ENCODE measurements at regions not wholly inside any gene's neighbourhood (a gene's known extent, or its start where the extent isn't known, plus 50 kb on each side); places are given as distances from the start of the nearest gene placed in this dataset.

DNA sequence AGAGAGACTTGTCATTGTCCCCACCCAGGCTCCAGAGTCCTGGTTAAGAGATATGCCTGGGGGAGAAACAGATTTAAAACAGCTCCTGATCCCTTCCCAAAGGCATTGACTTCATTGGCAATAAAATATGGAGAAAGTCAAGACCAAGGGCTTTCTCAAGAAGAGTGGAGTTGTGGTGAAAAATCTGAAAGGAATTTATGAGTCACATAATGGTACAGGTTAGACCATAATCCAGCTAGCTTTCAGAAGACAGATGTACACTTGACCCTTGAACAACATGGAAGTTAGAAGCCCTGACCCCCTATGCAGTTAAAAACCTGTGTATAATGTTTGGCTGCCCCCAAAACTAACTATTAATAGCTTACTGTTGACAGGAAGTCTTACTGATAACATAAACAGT lies 599.1 kb upstream of the SOX11 start:
- no peak for DNase-seq

DNA sequence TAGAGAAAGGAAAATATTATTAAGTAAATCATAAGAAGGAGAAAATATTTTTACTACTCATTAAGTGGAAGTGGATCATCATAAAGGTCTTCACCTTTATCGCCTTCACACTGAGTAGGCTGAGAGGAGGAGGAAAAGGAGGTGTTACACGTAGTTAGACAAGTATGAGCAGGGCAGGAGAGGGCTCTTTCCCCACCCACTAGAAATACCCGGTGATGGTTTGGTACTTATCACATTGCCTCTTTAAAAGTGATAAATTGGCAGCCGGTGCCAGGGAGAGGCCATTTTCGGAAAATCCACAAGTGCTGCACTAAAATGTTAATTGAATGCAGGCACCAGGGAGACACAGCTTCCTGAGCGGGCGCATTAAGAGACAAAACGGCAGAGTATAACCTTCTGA lies 598.7 kb upstream of the SOX11 start:
- DNase-seq: no peak

DNA sequence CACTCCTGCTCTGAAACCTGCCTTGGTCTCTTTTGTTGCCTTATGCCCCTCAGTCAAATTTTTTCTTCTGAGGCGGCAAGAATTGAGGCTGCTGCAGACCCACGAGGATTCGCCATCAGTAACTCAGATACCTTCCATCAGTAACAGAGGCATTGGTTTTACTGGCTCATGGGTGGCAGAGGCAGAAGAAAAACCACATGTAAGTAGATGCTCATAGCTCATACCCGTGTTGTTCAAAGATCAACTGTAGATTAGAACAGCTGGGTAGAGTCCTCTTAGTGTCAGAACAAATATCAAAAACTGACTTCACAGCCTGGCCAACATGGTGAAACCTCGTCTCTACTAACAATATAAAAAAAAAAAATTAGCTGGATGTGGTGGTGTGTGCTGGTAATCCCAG lies 598.0 kb upstream of the SOX11 start:
- DNase-seq: no peak

DNA sequence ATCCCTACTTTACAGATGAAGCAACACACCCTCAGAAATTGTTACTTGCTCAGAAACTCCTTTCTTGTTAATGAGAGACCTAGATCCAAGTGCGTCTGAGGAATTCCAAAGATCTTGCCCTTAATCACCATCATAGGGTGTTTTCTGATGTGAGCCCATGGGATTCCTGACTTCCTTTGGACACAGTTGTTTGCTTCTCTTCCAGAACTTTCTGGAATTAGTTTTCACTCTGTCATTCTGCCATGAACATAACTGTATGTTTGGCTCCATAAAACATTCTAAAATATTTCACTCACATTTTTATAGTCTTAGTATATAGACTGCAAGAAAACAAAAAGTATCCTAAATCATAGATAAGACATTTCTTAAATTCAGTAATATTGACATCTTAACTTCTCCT lies 593.9 kb upstream of the SOX11 start:
- DNase-seq: no peak

DNA sequence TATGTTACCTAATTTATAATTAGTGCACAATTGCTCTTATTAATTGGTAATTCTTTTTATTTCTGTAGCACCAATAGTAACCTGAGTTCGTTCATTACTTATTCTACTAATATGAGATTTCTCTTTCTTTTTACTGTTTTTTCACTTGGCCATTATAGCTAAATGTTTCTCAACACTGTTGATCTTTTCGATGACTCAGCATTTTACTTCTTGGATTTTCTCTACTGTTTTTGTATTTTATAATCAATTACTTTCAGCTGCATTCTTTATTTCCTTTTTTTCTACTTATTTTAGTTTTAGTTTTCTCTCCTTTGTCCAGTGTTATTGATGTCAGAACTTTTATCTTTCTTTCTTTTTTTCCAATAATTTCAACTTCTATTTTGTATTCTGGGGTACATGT lies 589.4 kb upstream of the SOX11 start:
- DNase-seq: no peak

DNA sequence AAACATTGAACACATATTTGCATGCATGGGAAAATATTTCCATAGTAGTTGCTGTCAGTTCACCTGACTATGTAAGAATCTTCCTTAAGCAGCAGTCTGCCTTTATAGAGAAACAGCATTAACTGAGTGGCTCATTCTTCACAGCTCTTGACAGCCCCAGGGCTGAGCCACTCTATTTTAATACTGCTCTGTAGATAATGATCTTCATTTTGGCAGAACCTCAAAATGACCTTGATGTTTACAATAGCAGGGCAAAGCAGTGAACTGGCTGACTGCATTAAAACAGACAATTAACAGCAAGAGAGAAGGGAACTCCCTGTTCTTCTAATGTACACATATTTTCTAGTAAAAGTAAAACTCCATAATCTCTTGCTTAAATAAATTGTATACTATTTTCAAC lies 580.6 kb upstream of the SOX11 start:
- no peak for DNase-seq

DNA sequence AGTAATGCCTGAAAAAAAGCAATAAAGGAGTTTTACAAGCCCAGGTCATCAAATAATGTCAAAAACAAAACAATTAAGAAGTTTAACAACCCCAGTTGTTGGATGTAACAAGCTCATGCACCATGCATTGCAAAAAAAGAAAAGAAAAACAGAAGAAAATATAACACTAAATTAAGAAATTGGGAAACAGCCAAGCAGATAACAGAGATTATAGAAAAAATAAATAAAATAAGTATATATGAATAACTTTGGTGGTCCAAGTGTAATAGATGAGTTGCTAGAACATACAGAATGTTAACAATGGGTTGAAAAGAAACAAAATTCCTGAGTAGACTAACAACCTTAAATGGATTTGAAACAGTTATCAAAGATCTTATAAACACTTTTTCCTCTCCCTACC lies 573.1 kb upstream of the SOX11 start:
- no peak for DNase-seq

DNA sequence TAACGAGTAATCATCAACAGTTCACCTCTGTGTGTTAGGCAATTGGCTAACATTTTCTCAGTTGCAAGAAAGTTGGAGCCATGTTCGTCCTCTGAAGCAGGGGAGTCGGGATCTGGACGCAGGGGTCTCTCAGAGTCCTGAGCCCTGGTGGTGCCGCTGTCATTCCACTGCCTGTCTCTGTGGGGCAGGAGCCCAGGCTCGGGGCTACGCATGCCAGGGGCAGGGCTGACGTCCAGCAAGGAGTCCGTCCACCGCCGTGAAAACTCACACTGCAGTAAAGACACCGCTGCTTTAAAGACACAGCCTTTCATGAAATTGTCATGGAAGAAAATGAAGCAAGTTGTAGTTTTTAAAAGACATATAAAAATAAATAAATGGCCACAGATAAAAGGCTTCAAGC lies 571.1 kb upstream of the SOX11 start:
- peak; percentile 5 for DNase-seq

DNA sequence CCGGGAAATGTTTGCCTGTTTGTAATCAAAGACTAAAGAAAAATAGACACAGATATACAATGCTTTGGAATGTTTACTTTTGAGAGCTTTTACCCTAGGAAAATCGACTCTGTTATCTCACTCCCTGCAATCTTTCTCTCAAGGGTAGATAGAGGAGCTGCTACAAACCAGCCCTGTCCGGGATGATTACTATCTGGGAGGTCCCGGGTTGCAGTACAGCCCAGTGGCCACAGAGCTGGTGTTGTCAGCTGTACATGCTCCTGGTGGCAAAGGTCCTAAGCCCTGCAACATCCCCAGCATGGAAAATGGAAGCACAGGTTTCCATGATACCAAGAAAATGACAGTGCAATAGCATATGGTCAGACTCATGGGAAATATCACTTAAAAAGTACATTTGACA lies 570.5 kb upstream of the SOX11 start:
- peak; percentile 16 for DNase-seq

DNA sequence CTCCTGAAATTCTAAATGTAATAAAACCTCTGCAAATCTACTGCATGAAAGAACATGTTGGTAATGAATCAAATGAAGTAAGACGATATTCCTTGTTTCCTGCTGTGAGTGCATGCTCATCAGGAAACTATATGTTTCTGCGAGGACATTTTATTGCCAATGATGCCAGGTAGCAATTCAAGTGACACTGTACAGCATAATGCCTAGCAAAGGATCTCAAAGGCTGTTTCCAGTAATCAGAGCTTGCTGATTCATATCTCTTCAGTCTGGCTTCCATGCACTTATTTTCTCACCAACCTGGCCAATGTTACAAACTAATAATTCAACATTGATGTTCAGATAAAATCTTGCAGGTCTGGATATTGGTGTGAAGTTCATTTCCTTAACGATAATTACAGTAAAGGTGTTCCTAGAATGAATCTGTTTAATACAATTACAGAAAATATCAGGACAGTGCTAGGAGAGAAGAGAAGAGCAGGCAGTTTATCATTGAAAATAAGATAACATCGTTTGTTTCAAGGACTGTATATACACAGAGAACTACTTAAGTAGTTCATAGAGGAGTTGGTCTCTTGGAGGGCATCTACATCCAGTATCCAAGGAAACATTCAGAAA lies 568.5 kb upstream of the SOX11 start:
- no peak for DNase-seq

DNA sequence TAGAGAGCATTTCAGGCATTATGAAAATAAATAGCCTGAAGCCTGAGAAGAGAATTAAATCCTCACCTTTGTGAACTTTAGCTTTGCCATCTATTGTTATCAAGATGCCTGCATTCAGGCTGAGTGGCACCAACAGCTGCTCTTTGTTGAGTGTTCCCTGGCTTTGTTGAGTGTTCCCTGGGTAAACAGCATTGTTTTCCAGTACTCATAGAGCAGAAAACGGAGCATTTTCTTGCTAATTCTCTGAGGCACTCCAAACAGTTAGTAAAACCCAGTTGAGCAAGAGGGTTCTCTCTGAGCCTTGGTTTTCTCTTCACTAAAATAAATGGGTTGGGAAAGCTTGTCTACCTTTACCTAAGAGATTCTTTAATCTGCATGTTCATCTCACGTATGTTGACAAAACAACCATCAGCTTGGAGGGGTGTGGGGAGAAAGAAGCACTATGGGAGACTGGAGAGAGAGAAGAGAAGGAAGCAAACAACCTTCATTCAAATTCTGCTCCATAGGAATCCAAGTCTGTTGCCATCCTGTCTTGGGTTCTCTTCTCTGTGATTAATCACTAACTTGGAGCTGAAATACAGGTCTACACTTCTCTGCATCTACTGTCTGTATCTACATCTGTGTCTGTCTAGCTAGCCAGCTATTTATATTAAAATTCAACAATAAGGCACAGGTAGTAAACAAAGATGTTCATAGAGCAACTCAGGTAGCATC lies 567.0 kb upstream of the SOX11 start:
- no peak for DNase-seq

DNA sequence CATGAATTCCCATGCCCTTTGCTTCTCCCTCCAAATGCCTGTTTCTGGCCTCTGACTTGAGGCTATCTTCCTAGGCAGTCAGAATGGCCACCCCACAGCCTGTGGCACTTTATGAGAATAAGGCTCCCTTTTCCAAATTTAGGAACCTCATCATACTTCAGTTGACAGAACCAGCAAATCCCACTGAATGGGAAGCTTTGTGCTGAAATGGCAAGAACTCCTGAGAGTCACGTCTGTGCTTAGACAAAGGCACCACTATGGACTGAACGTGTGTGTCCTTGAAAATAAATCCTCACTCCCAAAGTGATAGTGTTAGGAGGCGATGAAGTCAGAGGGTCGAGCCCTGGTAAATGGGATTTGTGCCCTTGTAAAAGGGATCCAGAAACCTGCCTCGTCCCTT lies 559.9 kb upstream of the SOX11 start:
- DNase-seq: no peak

DNA sequence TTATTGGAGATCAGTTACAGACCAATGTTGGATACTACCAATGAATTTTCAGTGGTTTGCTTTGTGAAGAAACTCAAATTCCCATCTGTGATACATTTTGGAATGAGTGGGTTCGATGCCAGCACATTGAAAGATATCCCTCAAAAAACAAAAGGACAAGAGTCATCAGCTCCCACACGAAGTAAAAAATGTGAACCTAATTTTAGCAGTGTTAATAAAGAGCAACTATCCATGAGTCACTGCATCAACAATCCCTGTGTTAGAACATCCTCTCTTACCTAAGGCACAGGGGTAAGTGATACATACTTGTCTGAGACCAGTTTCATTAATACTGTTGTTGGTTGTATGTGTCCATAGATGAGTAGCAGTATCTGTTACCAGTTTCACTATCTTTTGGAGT lies 551.8 kb upstream of the SOX11 start:
- DNase-seq: no peak

DNA sequence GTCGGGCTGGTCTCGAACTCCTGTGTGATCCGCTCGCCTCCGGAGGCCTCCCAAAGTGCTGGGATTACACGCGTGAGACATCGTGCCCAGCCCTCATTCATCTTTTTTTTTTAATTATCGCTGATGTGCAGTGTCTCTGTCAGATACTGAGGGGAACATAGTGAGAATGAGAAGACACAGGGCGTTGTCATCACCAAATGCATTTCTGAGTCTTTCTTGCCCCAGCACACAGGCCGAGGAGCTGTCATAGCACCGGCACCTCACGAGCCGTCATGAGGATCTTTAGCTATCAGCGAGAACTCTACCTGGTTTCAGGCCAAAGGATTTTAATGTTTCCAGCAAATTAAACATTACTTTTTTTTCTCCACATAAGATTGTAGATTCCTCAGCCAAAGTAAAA lies 548.0 kb upstream of the SOX11 start:
- DNase-seq: no peak

DNA sequence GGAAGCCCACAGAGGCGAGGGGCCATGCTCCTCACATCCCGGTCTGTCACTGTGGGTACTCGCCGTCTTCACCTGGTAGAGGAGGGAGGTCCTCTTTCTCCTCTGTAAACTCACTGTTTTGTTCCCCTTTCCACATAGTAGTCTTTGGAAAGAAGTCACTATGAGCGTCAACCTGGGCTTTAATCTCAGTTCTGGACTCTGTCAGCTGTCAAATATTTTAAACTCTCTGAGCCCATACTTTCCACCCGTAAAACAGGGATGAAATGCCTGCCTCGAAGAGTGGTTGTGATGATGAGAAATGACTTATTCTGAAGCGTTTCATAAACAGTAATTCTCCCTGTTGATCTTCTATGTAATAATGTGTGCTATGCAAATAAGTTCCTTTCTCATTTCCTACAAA lies 547.1 kb upstream of the SOX11 start:
- DNase-seq: no peak

DNA sequence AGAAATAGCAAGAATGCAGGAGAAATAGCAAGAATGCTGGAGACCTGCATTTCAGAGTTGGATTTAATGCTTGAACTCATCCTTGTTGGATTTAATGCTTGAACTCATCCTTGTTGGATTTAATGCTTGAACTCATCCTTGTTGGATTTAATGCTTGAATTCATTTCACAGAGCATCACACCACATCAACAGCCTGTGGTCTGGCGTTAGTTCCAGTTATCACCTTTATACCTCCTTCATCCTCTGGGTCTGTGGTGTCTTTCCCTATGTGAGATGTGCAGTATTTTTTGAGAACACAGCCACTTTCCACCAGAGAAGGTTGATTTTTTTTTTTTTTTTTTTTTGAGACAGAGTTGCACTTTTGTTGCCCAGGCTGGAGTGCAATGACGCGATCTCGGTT lies 546.4 kb upstream of the SOX11 start:
- no peak for DNase-seq

DNA sequence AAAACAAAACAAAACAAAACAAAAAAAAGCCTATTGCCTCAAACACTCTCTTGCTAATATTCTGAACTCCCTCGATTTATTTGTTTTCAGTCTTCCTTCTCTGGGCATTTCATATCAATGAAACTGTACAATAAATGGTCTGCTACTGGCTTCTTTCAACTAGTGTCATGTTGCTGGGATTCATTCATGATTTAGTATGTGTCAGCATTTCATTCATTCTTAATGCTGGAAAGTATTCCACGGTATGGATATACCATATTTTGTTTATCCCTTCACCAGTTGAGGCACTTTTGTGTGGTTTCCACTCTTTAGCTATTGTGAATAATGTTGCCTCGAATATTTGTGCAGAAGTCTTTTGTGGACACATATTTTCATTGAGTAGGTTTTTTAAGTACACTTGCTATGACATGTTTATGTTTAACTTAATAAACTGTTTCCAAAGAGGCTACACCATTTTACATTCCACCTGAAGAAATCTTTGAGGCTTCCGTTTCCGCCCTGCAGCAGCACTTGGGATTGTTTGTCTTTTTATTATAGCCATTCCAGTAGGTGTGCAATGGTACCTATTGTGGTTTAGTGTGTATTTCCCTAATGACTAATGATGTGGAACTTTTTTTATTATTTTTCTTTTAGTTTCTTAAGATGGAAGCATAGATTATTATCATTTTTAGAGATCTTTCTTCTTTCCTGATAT lies 543.6 kb upstream of the SOX11 start:
- no peak for DNase-seq

DNA sequence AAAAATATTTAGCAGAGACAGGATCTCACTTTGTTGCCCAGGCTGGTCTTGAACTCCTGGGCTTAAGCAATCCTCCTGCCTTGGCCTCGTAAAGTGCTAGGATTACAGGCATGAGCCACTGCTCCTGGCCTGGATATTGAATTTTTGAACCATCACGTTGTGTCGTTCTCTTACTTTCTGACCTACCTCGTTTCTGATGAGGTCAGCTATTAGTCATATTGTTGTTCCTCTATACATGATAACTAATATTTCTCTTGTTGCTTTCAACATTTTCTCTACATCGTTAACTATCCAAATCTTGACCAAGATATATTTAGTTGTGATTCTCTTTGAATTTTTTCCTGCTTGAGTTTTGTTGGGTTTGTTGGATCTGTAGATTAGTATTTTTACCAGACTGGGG lies 541.3 kb upstream of the SOX11 start:
- DNase-seq: no peak

DNA sequence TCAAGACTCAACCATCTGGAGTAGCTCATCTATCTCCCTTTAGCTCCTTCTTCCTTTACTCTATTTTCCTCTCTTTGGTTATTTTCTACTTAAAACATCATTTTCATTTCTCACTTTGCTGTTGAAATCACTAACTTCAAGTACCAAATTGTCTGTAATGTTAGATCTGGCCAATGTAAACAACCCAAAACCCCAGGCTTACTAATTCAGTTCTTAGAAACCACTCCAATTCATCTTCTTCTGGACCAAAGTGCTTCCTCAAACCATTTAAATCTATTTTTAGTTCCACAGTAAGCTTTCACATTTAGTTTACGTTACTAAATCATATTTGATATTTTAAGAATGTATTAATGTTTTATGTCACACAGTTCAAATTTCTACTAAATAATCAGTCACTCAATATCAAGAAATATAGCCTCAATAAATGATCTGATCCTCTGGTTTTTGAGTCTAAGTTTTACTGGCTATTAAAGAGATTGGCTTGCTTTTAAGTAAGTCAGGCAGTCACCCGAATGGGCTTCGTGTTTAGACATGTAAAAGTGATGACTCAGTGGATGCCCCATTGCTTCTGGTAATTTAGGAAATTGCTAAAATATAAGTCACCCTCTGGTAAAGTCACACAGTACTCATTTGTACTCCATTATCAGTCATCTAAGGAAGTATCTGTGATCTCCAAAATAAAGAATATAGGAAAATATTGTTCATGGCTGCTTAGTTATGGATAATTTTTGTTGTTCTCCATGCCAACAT lies 527.2 kb upstream of the SOX11 start:
- no peak for DNase-seq

DNA sequence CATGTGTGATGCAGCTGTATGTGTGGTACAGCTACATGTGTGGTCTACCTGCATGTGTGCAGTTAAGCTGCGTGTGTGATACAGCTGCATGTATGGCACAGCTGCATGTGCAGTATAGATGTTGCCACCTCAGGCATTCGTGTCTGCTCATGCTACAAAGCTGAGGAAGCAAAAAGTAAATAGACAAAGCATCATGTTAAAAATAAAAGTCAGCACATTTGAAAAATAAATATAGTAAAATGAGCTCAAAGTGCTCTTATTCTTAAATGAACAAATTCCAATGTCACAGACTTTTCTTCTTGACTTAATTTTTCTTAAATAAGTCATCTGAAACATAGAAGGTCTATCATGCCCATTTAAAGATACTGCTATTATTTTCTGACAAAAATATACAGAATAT lies 519.3 kb upstream of the SOX11 start:
- DNase-seq: no peak

DNA sequence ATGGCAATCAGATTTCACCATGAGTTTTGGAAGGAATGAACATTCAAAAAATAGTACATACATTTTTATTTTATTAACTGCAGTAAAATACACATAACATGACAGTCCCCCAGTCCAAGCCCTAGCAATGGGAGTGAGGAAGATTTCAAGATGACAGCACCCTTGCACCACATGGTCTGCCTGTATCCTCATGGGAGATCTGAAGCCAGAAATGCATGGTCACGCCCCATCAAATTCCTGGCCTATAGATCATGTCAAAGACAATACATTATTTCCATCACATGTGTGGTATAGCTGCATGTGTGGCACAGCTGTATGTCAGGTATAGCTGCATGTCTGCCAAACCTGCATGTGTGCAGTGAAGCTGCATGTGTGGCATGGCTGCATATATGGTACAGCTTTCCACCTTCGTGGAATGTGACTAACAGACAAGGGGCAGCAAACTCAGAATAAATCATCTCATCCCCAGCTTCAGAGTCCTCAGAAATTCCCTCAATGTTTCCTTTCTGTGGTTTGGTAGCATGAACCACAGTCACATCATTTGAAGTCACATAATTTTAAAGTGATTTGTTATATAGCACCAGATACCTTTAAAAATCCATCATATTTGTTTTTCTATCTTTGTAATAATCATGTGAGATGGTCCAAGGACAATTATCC lies 518.2 kb upstream of the SOX11 start:
- no peak for DNase-seq

DNA sequence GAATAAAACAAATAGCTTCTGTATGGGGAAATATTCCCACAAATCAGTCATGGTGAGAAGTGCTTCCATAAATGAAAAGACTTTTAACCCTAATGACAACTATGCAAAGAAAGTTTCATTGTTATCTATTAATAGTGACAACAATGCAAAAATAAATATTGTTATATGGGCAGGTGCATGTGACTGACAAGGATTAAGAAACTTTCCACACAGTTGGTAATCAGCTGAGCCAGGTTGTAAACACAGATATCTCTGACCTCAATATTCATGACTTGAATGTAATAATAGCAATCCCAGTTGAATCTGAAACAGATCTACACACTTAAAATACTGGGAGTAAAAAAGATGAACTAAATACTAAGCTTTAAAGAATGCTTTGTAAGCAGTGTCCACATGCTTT lies 517.0 kb upstream of the SOX11 start:
- DNase-seq: no peak

DNA sequence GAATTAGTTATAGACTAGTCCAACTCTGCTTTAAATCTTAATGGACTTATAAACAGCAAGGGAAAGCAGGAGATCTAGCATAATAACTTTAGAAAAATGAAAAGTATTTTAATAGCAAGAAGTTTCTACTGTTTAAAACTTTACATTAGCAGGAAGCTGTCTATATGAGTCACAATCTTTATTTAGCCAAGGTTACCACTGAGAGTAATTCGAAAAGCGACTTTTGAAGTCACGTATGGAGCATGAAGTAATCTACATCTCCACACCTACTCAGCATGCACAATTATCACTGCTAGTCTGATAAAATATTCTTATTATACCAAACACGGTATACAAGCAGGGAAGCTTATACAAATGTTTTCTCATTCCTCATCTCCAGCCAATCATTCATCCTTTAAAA lies 515.4 kb upstream of the SOX11 start:
- no peak for DNase-seq
